ENCODE measurements at regions not wholly inside any gene's neighbourhood (a gene's known extent, or its start where the extent isn't known, plus 50 kb on each side); places are given as distances from the start of the nearest gene placed in this dataset.

DNA sequence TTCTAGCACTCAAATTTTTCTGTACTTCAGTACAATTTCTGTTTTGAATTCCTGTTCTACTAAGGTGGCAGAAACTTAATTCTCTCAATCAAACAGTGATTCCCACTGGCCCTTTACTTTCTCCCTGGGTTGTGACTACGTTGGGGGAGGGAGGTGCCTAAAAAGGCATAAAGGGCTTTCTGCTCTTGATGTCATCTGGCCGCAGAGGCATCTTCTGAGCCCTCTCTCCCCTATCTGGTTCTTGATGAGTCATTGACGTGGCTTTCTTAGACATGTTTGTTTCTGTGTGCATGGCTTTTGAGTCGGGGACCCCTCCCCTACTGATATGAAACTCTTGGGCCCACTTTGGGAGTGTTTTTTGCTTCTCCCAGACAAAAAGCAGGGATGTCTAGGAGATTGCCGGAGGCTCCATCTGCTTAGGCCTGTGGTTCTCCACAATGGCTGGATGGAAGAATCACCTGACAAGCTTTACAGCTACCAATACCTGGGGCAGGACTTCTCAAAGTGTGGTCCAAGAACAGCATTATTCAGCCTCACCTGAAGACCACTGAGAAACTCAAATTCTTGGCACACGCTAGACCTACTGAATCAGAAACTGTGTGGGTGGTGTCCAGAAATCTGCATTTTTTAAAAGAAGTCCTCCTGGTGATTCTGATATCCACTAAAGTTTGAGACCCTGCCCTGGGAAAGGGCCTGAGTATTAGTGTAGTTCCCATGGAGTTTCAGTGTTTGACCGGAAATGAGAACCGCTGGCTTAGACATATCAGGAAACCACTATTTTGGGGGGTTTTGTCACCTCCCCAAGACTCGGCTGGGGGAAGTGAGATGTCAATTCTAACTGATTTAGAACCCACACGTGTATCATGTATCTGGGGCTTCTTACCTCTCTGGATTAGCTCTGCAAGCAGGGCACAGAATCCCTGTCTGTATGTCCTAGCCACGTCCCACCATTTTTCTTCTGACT, 395.7 kb upstream of the PDE3A start:
- no peaks in the 10 kb centered on the region for H3K36me3 ChIP-seq (ENCODE audit: control insufficient read depth in 1 of 2, insufficient read depth in 2 of 2, low read length in 2 of 2)
- H3K4me1 ChIP-seq (ENCODE audit: control insufficient read depth in 1 of 2, insufficient read depth in 2 of 2, low read length in 2 of 2): peaks cover 0 to 11% of the 10 kb centered on the region in 2 donors
- H3K9me3 ChIP-seq (ENCODE audit: control insufficient read depth in 1 of 2, low read length in 2 of 2): no peaks in the 10 kb centered on the region
- no peak overlapping the region for H3K4me3 ChIP-seq (ENCODE audit: low read depth in 1 of 2, low read length in 2 of 2)
- no peaks in the 10 kb centered on the region for H3K27me3 ChIP-seq (ENCODE audit: low read depth, low read length)
- no peak overlapping the region for H3K27ac ChIP-seq (ENCODE audit: low read length)

- no peaks in the 10 kb centered on the region for H3K9me3 ChIP-seq (ENCODE audit: control insufficient read depth in 1 of 2, low read length in 2 of 2)
- H3K27ac ChIP-seq (ENCODE audit: low read length): no peak overlapping the region
- no peaks in the 10 kb centered on the region for H3K36me3 ChIP-seq (ENCODE audit: control insufficient read depth in 1 of 2, insufficient read depth in 2 of 2, low read length in 2 of 2)
- no peaks in the 10 kb centered on the region for H3K27me3 ChIP-seq (ENCODE audit: low read depth, low read length)
- H3K4me1 ChIP-seq (ENCODE audit: control insufficient read depth in 1 of 2, insufficient read depth in 2 of 2, low read length in 2 of 2): no peaks in the 10 kb centered on the region
- no peak overlapping the region for H3K4me3 ChIP-seq (ENCODE audit: low read depth in 1 of 2, low read length in 2 of 2)
These were observed 390.1 kb upstream of the PDE3A start for GRCh38 chr12:19978193-19978592.

GRCh38 chr12:19979584-19979983, 388.8 kb upstream of the PDE3A start:
- Histone ChIP-seq H3K9me3 (ENCODE audit: control insufficient read depth in 1 of 2, low read length in 2 of 2) (no peaks in the 10 kb centered on the region), H3K27ac (ENCODE audit: low read length) (no peak overlapping the region), H3K27me3 (ENCODE audit: low read depth, low read length) (no peaks in the 10 kb centered on the region), H3K36me3 (ENCODE audit: control insufficient read depth in 1 of 2, insufficient read depth in 2 of 2, low read length in 2 of 2) (no peaks in the 10 kb centered on the region), H3K4me3 (ENCODE audit: low read depth in 1 of 2, low read length in 2 of 2) (no peak overlapping the region), H3K4me1 (ENCODE audit: control insufficient read depth in 1 of 2, insufficient read depth in 2 of 2, low read length in 2 of 2) (no peaks in the 10 kb centered on the region)

- Histone ChIP-seq H3K27me3 (ENCODE audit: low read depth, low read length) (no peaks in the 10 kb centered on the region), H3K27ac (ENCODE audit: low read length) (no peak overlapping the region), H3K36me3 (ENCODE audit: control insufficient read depth in 1 of 2, insufficient read depth in 2 of 2, low read length in 2 of 2) (no peaks in the 10 kb centered on the region), H3K4me1 (ENCODE audit: control insufficient read depth in 1 of 2, insufficient read depth in 2 of 2, low read length in 2 of 2) (no peaks in the 10 kb centered on the region), H3K9me3 (ENCODE audit: control insufficient read depth in 1 of 2, low read length in 2 of 2) (no peaks in the 10 kb centered on the region), H3K4me3 (ENCODE audit: low read depth in 1 of 2, low read length in 2 of 2) (no peak overlapping the region)
These were observed 386.4 kb upstream of the PDE3A start for GRCh38 chr12:19981944-19982343.

- Histone ChIP-seq H3K27me3 (ENCODE audit: low read depth, low read length) (no peaks in the 10 kb centered on the region), H3K27ac (ENCODE audit: low read length) (no peak overlapping the region), H3K4me1 (ENCODE audit: control insufficient read depth in 1 of 2, insufficient read depth in 2 of 2, low read length in 2 of 2) (peaks cover 0 to 6% of the 10 kb centered on the region in 2 donors), H3K9me3 (ENCODE audit: control insufficient read depth in 1 of 2, low read length in 2 of 2) (no peaks in the 10 kb centered on the region), H3K36me3 (ENCODE audit: control insufficient read depth in 1 of 2, insufficient read depth in 2 of 2, low read length in 2 of 2) (no peaks in the 10 kb centered on the region), H3K4me3 (ENCODE audit: low read depth in 1 of 2, low read length in 2 of 2) (no peak overlapping the region)
These were observed 380.3 kb upstream of the PDE3A start for GRCh38 chr12:19988001-19988400.

- H3K4me1 ChIP-seq (ENCODE audit: control insufficient read depth in 1 of 2, insufficient read depth in 2 of 2, low read length in 2 of 2): peaks cover 0 to 6% of the 10 kb centered on the region in 2 donors
- no peak overlapping the region for H3K27ac ChIP-seq (ENCODE audit: low read length)
- H3K36me3 ChIP-seq (ENCODE audit: control insufficient read depth in 1 of 2, insufficient read depth in 2 of 2, low read length in 2 of 2): no peaks in the 10 kb centered on the region
- H3K27me3 ChIP-seq (ENCODE audit: low read depth, low read length): no peaks in the 10 kb centered on the region
- H3K4me3 ChIP-seq (ENCODE audit: low read depth in 1 of 2, low read length in 2 of 2): no peak overlapping the region
- H3K9me3 ChIP-seq (ENCODE audit: control insufficient read depth in 1 of 2, low read length in 2 of 2): no peaks in the 10 kb centered on the region
These were observed 379.9 kb upstream of the PDE3A start for GRCh38 chr12:19988459-19988873.

DNA sequence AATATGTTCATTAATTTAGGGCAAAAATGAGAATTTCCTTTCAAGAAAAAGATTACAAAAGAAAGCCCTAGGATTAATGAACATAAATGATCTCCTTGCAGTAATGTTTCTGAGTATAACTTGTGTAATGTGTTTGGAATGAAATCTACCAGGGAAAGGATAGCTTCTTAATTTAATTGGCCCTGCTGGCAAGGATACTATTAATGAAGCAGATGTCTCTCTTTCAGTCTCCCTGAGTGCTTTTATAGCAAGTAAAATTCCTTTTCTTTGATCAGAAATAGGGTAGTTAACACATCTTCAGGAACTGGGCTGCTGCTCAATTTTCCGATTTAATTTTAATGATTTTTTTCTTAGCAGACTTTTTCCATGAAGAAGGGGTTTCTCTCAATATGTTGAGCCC, 379.4 kb upstream of the PDE3A start:
- Histone ChIP-seq H3K36me3 (ENCODE audit: control insufficient read depth in 1 of 2, insufficient read depth in 2 of 2, low read length in 2 of 2) (no peaks in the 10 kb centered on the region), H3K27ac (ENCODE audit: low read length) (no peak overlapping the region), H3K4me1 (ENCODE audit: control insufficient read depth in 1 of 2, insufficient read depth in 2 of 2, low read length in 2 of 2) (peaks cover 0 to 6% of the 10 kb centered on the region in 2 donors), H3K4me3 (ENCODE audit: low read depth in 1 of 2, low read length in 2 of 2) (no peak overlapping the region), H3K9me3 (ENCODE audit: control insufficient read depth in 1 of 2, low read length in 2 of 2) (no peaks in the 10 kb centered on the region), H3K27me3 (ENCODE audit: low read depth, low read length) (no peaks in the 10 kb centered on the region)

DNA sequence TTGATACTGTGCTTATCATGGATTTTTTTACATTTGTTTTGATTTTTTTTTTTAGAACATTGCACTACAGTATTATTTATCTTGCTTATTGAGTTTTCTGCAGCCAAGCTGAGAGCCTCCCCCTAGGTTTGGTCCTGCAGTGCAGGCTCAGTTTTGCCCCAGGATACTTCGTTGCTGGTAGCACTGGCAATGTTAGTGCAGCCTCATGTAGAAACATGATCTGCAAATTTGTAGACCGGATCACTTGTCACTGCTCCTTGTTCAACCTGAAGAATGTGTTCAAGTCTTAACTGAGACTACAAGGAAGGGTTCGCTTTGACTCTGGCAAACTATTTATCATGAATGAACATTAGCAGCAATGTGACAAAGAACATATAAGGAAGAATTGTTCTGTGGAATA, 377.2 kb upstream of the PDE3A start:
- H3K4me1 ChIP-seq (ENCODE audit: control insufficient read depth in 1 of 2, insufficient read depth in 2 of 2, low read length in 2 of 2): peaks cover 0 to 6% of the 10 kb centered on the region in 2 donors
- H3K36me3 ChIP-seq (ENCODE audit: control insufficient read depth in 1 of 2, insufficient read depth in 2 of 2, low read length in 2 of 2): no peaks in the 10 kb centered on the region
- no peak overlapping the region for H3K4me3 ChIP-seq (ENCODE audit: low read depth in 1 of 2, low read length in 2 of 2)
- H3K9me3 ChIP-seq (ENCODE audit: control insufficient read depth in 1 of 2, low read length in 2 of 2): no peaks in the 10 kb centered on the region
- H3K27ac ChIP-seq (ENCODE audit: low read length): no peak overlapping the region
- H3K27me3 ChIP-seq (ENCODE audit: low read depth, low read length): no peaks in the 10 kb centered on the region

DNA sequence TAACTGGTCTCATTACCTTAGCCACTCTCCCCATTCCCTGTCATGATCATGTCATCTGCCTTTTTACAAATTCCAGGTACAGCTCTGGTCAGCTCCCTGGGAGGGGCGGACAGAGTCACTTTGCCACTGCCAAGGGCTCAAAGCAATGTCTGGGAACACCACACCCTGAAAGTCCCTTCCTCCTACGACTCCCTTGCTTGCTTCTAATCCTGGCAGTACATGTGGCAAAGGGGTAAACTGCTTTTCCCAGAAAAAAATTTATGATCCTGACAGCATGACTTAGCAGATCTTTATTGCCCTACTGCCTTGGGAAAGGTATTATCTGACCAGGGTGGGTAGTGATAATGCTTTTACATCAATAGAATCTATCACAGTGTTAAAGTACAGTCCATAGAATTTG, 376.0 kb upstream of the PDE3A start:
- no peaks in the 10 kb centered on the region for H3K9me3 ChIP-seq (ENCODE audit: control insufficient read depth in 1 of 2, low read length in 2 of 2)
- no peak overlapping the region for H3K27ac ChIP-seq (ENCODE audit: low read length)
- no peaks in the 10 kb centered on the region for H3K36me3 ChIP-seq (ENCODE audit: control insufficient read depth in 1 of 2, insufficient read depth in 2 of 2, low read length in 2 of 2)
- H3K4me3 ChIP-seq (ENCODE audit: low read depth in 1 of 2, low read length in 2 of 2): no peak overlapping the region
- H3K27me3 ChIP-seq (ENCODE audit: low read depth, low read length): no peaks in the 10 kb centered on the region
- peaks cover 0 to 6% of the 10 kb centered on the region in 2 donors for H3K4me1 ChIP-seq (ENCODE audit: control insufficient read depth in 1 of 2, insufficient read depth in 2 of 2, low read length in 2 of 2)

- Histone ChIP-seq H3K4me1 (ENCODE audit: control insufficient read depth in 1 of 2, insufficient read depth in 2 of 2, low read length in 2 of 2) (no peaks in the 10 kb centered on the region), H3K4me3 (ENCODE audit: low read depth in 1 of 2, low read length in 2 of 2) (no peak overlapping the region), H3K27ac (ENCODE audit: low read length) (no peak overlapping the region), H3K9me3 (ENCODE audit: control insufficient read depth in 1 of 2, low read length in 2 of 2) (no peaks in the 10 kb centered on the region), H3K36me3 (ENCODE audit: control insufficient read depth in 1 of 2, insufficient read depth in 2 of 2, low read length in 2 of 2) (no peaks in the 10 kb centered on the region), H3K27me3 (ENCODE audit: low read depth, low read length) (no peaks in the 10 kb centered on the region)
These were observed 373.4 kb upstream of the PDE3A start for GRCh38 chr12:19994968-19995367.

DNA sequence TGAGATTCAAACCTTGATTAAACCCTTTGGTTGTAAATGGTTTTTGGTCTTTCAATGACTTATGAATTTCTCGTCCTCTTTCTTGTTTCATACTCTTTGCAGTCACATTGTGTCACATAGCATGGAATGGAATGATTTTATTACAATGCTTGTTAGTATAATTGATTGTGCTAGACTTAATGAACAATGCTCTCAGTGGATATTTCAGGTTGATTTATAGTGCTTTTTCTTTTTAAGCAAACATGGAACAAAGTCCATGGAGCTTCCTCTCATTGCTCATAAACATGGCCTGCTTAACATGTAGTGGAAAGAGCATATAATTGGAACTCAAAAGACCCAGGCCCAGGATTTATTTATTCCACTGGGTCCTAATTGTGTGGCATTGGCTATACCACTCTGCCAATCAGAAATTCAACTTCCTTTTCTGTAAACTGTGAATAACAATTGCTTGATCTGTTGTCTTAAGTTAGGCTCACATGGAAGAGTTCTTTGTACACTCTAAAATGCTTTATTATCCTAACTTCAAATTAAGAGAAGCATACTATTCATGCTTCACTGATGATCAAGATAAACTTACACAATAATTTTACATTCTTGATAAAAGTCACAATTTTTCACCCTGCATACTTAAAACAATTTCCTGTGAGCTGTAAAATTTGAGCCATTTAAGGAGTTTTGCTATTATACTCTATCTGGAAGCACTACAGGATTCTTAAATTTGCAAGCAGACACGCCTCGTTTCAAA, 370.5 kb upstream of the PDE3A start:
- Histone ChIP-seq H3K4me3 (ENCODE audit: low read depth in 1 of 2, low read length in 2 of 2) (no peak overlapping the region), H3K27me3 (ENCODE audit: low read depth, low read length) (no peaks in the 10 kb centered on the region), H3K36me3 (ENCODE audit: control insufficient read depth in 1 of 2, insufficient read depth in 2 of 2, low read length in 2 of 2) (no peaks in the 10 kb centered on the region), H3K27ac (ENCODE audit: low read length) (no peak overlapping the region), H3K9me3 (ENCODE audit: control insufficient read depth in 1 of 2, low read length in 2 of 2) (no peaks in the 10 kb centered on the region), H3K4me1 (ENCODE audit: control insufficient read depth in 1 of 2, insufficient read depth in 2 of 2, low read length in 2 of 2) (no peaks in the 10 kb centered on the region)

Data from muscle layer of duodenum (tissue), 2 donors.